Stomach (tissue), 4 donors: ENCODE measurements at regions not wholly inside any gene's neighbourhood (a gene's known extent, or its start where the extent isn't known, plus 50 kb on each side); places are given as distances from the start of the nearest gene placed in this dataset.

ENCODE experiments used
- POLR2AphosphoS5 ChIP-seq, 3 donors: sonication (generic); formaldehyde crosslinking; IDR thresholded peaks; one replicate each; pipeline ENCODE4 v1.6.1; 2016; ENCODE audit warnings: antibody characterized with exemption in 3 of 3
- TF ChIP-seq, protein P1 (sequence below), 7 experiments: fragments of 450-650 bp in 4 of 7; fragments of 200-600 bp in 3 of 7; sonication (generic) in 3 of 7; IDR thresholded peaks; one replicate each; pipeline ENCODE4 v1.5.1; 2016 to 2019; ENCODE audit warnings: antibody characterized with exemption in 7 of 7, control low read depth in 2 of 7, mild to moderate bottlenecking in 1 of 7

DNA sequence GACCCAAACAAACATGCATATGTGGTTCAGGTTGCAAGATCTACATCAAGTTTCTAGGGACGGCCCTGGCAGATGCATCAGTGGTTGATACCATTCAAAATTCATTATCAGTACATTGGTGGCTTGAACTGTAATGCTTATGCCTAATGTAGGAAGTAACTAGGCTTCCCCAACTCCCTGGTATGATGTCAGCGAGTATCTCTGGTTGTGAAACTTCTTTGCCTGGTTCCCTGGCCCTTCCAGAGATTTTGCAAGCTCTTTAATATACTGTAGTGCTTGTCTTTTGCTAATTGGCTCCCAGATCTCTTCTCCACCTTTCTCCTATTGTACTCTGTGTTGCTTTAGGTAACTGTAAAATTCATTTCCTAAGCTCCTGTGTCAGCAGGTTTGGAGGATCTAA, 114.8 kb upstream of the RARB start:
- TF ChIP-seq, protein P1, sequence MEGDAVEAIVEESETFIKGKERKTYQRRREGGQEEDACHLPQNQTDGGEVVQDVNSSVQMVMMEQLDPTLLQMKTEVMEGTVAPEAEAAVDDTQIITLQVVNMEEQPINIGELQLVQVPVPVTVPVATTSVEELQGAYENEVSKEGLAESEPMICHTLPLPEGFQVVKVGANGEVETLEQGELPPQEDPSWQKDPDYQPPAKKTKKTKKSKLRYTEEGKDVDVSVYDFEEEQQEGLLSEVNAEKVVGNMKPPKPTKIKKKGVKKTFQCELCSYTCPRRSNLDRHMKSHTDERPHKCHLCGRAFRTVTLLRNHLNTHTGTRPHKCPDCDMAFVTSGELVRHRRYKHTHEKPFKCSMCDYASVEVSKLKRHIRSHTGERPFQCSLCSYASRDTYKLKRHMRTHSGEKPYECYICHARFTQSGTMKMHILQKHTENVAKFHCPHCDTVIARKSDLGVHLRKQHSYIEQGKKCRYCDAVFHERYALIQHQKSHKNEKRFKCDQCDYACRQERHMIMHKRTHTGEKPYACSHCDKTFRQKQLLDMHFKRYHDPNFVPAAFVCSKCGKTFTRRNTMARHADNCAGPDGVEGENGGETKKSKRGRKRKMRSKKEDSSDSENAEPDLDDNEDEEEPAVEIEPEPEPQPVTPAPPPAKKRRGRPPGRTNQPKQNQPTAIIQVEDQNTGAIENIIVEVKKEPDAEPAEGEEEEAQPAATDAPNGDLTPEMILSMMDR (IDR thresholded peaks at IDR 0.05), result no peak
- no peak for TF ChIP-seq POLR2AphosphoS5 (IDR thresholded peaks at IDR 0.05)
